ENCODE measurements at regions not wholly inside any gene's neighbourhood (a gene's known extent, or its start where the extent isn't known, plus 50 kb on each side); places are given as distances from the start of the nearest gene placed in this dataset.
"Not testable (repeated sequence)": the region's sequence is repeated elsewhere in the genome, so short reads cannot be mapped to it uniquely, and the experiment has no call there.

- in situ Hi-C loops (cut with HindIII; ENCODE audit: low sequenced_read_pairs), result no loop called here
- H3K4me3 ChIP-seq (ENCODE audit: low read depth, low read length), result no peak overlapping the region
- TF ChIP-seq CTCF (IDR thresholded peaks at IDR 0.05; ENCODE audit: low read depth, low read length, missing control alignments), result peak; percentile 48
- DNase-seq (ENCODE audit: low read depth), result peak; percentile 15
Measured at GRCh38 chr6:28683945-28684538, 158.4 kb downstream of the GPX5 start.

DNA sequence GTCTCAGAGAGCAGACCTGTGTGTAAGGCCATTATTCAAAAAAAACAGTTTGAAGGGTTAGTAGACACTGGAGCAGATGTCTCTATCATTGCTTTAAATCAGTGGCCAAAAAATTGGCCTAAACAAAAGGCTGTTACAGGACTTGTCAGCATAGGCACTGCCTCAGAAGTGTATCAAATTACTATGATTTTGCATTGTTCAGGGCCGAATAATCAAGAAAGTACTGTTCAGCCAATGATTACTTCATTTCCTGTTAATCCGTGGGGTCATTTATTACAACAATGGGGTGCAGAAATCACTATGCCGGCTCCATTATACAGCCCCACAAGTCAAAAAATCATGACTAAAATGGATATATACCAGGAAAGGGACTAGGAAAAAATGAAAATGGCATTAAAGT lies 160.3 kb downstream of the GPX5 start:
- H3K4me3 ChIP-seq (ENCODE audit: low read depth, low read length); in situ Hi-C loops (cut with HindIII; ENCODE audit: low sequenced_read_pairs): not testable (repeated sequence)

DNA sequence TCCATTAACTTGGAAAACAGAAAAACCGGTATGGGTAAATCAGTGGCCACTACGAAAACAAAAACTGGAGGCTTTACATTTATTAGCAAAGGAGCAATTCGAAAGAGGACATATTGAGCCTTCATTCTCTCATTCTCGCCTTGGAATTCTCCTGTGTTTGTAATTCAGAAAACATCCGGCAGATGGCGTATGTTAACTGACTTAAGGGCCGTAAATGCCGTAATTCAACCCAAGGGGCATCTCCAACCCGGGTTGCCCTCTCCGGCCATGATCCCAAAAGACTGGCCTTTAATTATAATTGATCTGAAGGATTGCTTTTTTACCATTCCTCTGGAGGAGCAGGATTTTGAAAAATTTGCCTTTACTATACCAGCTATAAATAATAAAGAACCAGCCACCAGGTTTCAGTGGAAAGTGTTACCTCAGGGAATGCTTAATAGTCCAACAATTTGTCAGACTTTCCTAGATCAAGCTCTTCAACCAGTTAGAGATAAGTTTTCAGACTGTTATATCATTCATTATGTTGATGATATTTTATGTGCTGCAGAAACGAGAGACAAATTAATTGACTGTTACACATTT lies 160.9 kb downstream of the GPX5 start:
- TF ChIP-seq CTCF (IDR thresholded peaks at IDR 0.05; ENCODE audit: low read depth, low read length, missing control alignments), result peak; percentile 65
- in situ Hi-C loops (cut with HindIII; ENCODE audit: low sequenced_read_pairs); H3K4me3 ChIP-seq (ENCODE audit: low read depth, low read length): not testable (repeated sequence)
- peak; percentile 62 for DNase-seq (ENCODE audit: low read depth)

More for the DNA sequence above, 160.3 kb downstream of the GPX5 start:
- DNase-seq (ENCODE audit: low read depth), result not testable (repeated sequence)

- DNase-seq (ENCODE audit: low read depth); H3K4me3 ChIP-seq (ENCODE audit: low read depth, low read length); in situ Hi-C loops (cut with HindIII; ENCODE audit: low sequenced_read_pairs): not testable (repeated sequence)
Measured at GRCh38 chr6:28687309-28687981, 161.8 kb downstream of the GPX5 start.

GRCh38 chr6:28691991-28692390 lies 166.3 kb downstream of the GPX5 start:
- in situ Hi-C loops (cut with HindIII; ENCODE audit: low sequenced_read_pairs); DNase-seq (ENCODE audit: low read depth); H3K4me3 ChIP-seq (ENCODE audit: low read depth, low read length): not testable (repeated sequence)

DNA sequence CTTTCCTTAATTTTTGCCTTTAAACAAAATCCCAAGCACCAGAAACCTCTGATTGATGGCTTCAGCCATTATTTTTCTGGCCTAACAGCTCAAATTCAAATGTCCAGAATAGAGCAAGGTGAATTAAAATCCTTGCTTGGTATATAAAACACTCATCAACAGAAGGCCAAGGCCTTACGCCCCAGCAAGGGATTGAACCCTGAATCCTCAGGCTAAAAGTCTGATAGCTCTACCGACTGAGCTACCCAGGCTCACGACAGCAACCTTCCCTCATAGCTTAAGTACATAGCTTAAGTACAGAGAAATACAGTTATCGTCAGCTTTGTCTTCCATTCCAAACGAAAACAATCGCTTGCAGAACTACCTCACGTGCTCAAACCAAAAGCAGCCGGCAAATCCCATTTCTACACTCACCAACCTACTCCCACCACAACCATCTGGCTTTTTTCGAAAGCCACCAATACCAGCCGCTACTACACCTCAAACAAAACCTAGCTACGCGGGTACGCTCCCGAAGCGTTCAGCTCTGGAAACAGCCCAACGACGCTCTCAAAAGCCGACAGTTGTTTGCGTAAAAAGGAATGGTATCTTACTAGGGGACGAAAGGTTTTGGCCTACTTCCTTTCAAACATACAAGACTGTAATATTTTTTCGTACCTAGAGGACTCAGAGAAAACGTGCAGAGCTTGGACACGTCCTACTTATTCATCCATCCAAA lies 167.5 kb downstream of the GPX5 start:
- no peak overlapping the region for H3K4me3 ChIP-seq (ENCODE audit: low read depth, low read length)
- no peak for DNase-seq (ENCODE audit: low read depth)
- TF ChIP-seq CTCF (IDR thresholded peaks at IDR 0.05; ENCODE audit: low read depth, low read length, missing control alignments), result no peak
- in situ Hi-C loops (cut with HindIII; ENCODE audit: low sequenced_read_pairs), result no loop called here

GRCh38 chr6:28693751-28694443 lies 168.2 kb downstream of the GPX5 start:
- in situ Hi-C loops (cut with HindIII; ENCODE audit: low sequenced_read_pairs), result no loop called here
- H3K4me3 ChIP-seq (ENCODE audit: low read depth, low read length), result no peak overlapping the region
- no peak for TF ChIP-seq CTCF (IDR thresholded peaks at IDR 0.05; ENCODE audit: low read depth, low read length, missing control alignments)
- DNase-seq (ENCODE audit: low read depth), result no peak

All from astrocyte of the cerebellum (primary cell).